ENCODE measurements at regions not wholly inside any gene's neighbourhood (a gene's known extent, or its start where the extent isn't known, plus 50 kb on each side); places are given as distances from the start of the nearest gene placed in this dataset.

- TF ChIP-seq REST (tag by site-specific recombination; IDR thresholded peaks at IDR 0.05) (no peak), CTCF (tag by site-specific recombination; IDR thresholded peaks at IDR 0.05) (no peak), ZBTB10 (tag by site-specific recombination; IDR thresholded peaks at IDR 0.05) (no peak), ZNF777 (tag by site-specific recombination; IDR thresholded peaks at IDR 0.05; ENCODE audit: borderline replicate concordance) (no peak), ZNF350 (tag by site-specific recombination; IDR thresholded peaks at IDR 0.05) (no peak), KLF1 (tag by site-specific recombination; IDR thresholded peaks at IDR 0.05) (no peak), ZBTB49 (tag by site-specific recombination; IDR thresholded peaks at IDR 0.05; ENCODE audit: low read depth) (no peak), ZNF501 (tag by site-specific recombination; IDR thresholded peaks at IDR 0.05) (no peak), ZBTB1 (tag by site-specific recombination; IDR thresholded peaks at IDR 0.05) (no peak)
- TF ChIP-seq, protein P1, sequence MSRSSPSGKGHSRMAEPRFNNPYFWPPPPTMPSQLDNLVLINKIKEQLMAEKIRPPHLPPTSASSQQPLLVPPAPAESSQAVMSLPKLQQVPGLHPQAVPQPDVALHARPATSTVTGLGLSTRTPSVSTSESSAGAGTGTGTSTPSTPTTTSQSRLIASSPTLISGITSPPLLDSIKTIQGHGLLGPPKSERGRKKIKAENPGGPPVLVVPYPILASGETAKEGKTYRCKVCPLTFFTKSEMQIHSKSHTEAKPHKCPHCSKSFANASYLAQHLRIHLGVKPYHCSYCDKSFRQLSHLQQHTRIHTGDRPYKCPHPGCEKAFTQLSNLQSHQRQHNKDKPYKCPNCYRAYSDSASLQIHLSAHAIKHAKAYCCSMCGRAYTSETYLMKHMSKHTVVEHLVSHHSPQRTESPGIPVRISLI (tag by site-specific recombination; IDR thresholded peaks at IDR 0.05) = no peak
- TF ChIP-seq, protein P2, sequence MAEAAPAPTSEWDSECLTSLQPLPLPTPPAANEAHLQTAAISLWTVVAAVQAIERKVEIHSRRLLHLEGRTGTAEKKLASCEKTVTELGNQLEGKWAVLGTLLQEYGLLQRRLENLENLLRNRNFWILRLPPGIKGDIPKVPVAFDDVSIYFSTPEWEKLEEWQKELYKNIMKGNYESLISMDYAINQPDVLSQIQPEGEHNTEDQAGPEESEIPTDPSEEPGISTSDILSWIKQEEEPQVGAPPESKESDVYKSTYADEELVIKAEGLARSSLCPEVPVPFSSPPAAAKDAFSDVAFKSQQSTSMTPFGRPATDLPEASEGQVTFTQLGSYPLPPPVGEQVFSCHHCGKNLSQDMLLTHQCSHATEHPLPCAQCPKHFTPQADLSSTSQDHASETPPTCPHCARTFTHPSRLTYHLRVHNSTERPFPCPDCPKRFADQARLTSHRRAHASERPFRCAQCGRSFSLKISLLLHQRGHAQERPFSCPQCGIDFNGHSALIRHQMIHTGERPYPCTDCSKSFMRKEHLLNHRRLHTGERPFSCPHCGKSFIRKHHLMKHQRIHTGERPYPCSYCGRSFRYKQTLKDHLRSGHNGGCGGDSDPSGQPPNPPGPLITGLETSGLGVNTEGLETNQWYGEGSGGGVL (tag by site-specific recombination; IDR thresholded peaks at IDR 0.05) = no peak
- TF ChIP-seq, protein P3, sequence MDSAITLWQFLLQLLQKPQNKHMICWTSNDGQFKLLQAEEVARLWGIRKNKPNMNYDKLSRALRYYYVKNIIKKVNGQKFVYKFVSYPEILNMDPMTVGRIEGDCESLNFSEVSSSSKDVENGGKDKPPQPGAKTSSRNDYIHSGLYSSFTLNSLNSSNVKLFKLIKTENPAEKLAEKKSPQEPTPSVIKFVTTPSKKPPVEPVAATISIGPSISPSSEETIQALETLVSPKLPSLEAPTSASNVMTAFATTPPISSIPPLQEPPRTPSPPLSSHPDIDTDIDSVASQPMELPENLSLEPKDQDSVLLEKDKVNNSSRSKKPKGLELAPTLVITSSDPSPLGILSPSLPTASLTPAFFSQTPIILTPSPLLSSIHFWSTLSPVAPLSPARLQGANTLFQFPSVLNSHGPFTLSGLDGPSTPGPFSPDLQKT (IDR thresholded peaks at IDR 0.05; ENCODE audit: borderline replicate concordance, low read depth, low read length) = no peak
Observed at GRCh38 chr2:34251578-34251977, 652.5 kb upstream of the FAM98A start.

Data from HEK293 (cell line).